ENCODE measurements at regions not wholly inside any gene's neighbourhood (a gene's known extent, or its start where the extent isn't known, plus 50 kb on each side); places are given as distances from the start of the nearest gene placed in this dataset.

DNA sequence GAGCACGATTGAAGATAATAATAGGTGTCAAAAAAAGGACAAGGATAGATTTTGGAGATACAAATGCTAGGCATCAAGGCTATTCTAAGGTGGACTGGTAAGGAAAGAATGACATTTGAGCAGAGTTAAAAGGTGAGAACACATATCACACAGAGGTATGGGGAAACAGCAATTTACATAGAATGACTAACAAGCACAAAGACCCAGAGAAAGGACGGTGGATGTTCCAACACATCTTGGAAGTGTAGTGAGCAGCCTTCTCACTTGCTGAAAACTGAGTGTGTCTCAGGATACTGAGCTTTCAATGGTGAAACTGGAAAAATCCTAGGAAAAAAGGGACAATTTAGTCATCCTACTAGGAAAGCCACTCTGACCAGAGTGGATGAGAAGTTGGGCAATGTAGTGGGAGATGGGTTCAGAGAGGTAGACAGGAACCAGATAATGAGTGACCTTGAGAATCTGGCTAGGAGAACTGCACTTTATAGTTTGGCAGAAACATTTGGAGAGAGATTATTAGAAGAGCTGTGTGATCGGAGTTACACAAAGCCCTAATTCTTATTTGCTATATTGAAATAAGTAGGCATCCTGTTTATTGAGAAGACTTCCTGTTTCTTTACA is 706.0 kb downstream of the KCNA4 start:
- FAIRE-seq (no peak), DNase-seq (ENCODE audit: insufficient read length, low spot score) (no peak)

DNA sequence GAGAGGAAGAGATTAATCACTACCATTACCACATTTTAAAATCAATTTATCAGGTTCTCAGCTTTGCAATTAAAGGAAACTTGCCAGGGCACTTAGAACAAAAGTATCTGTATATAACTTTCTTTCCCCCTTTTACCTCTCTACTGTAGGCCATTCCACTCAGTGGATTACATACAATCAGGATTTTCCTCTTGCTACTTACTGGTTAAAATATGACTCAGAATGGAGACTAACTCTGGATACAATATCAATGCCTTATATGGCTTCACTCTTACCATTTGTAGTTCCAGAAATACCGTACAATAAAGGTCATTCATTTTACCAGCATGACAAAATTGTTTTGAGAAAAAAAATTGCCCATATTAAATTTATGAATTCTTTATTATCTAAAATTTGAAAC is 706.8 kb downstream of the KCNA4 start:
- FAIRE-seq (no peak), DNase-seq (ENCODE audit: insufficient read length, low spot score) (no peak)
- no peak for TF ChIP-seq POU2F2 (IDR thresholded peaks at IDR 0.05; ENCODE audit: low read depth, low read length)
- TF ChIP-seq POLR2AphosphoS5 (IDR thresholded peaks at IDR 0.05; ENCODE audit: low read depth, low read length): no peak
- no peak for TF ChIP-seq PAX5 (IDR thresholded peaks at IDR 0.05; ENCODE audit: insufficient read depth, low read length, severe bottlenecking)
- no peak for TF ChIP-seq TAF1 (IDR thresholded peaks at IDR 0.05; ENCODE audit: low read depth, low read length)
- no peak for TF ChIP-seq SPI1 (IDR thresholded peaks at IDR 0.05; ENCODE audit: low read depth, low read length)
- TF ChIP-seq POLR2A (IDR thresholded peaks at IDR 0.05; ENCODE audit: low read depth, low read length): no peak

More for the DNA sequence above, 706.0 kb downstream of the KCNA4 start:
- TF ChIP-seq TAF1 (IDR thresholded peaks at IDR 0.05; ENCODE audit: low read depth, low read length): no peak
- TF ChIP-seq SPI1 (IDR thresholded peaks at IDR 0.05; ENCODE audit: low read depth, low read length): no peak
- no peak for TF ChIP-seq POLR2A (IDR thresholded peaks at IDR 0.05; ENCODE audit: low read depth, low read length)
- TF ChIP-seq POU2F2 (IDR thresholded peaks at IDR 0.05; ENCODE audit: low read depth, low read length): no peak
- no peak for TF ChIP-seq PAX5 (IDR thresholded peaks at IDR 0.05; ENCODE audit: insufficient read depth, low read length, severe bottlenecking)
- no peak for TF ChIP-seq POLR2AphosphoS5 (IDR thresholded peaks at IDR 0.05; ENCODE audit: low read depth, low read length)

DNA sequence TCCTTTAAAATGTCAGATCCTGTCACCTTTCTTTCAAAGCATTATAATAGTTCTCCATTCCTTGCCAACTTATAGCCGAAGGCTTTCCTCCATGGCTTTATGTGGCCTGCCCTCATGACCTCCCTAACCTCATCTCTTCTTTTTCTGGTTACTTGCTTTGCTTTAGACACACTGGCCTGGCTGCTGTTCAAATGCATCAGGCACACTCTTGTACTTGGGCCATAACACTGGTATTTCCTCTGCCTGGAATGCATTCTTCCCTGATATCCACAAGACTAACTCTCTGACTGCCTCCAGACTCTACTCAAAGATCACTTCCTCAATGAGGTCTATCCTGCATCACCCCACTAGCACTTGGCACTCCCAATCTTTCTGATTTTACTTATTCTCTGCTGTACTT is 710.3 kb downstream of the KCNA4 start:
- TF ChIP-seq POLR2AphosphoS5 (IDR thresholded peaks at IDR 0.05; ENCODE audit: low read depth, low read length) (no peak), TAF1 (IDR thresholded peaks at IDR 0.05; ENCODE audit: low read depth, low read length) (no peak), POLR2A (IDR thresholded peaks at IDR 0.05; ENCODE audit: low read depth, low read length) (no peak), POU2F2 (IDR thresholded peaks at IDR 0.05; ENCODE audit: low read depth, low read length) (no peak), SPI1 (IDR thresholded peaks at IDR 0.05; ENCODE audit: low read depth, low read length) (no peak), PAX5 (IDR thresholded peaks at IDR 0.05; ENCODE audit: insufficient read depth, low read length, severe bottlenecking) (no peak)
- DNase-seq (ENCODE audit: insufficient read length, low spot score) (no peak), FAIRE-seq (no peak)

DNA sequence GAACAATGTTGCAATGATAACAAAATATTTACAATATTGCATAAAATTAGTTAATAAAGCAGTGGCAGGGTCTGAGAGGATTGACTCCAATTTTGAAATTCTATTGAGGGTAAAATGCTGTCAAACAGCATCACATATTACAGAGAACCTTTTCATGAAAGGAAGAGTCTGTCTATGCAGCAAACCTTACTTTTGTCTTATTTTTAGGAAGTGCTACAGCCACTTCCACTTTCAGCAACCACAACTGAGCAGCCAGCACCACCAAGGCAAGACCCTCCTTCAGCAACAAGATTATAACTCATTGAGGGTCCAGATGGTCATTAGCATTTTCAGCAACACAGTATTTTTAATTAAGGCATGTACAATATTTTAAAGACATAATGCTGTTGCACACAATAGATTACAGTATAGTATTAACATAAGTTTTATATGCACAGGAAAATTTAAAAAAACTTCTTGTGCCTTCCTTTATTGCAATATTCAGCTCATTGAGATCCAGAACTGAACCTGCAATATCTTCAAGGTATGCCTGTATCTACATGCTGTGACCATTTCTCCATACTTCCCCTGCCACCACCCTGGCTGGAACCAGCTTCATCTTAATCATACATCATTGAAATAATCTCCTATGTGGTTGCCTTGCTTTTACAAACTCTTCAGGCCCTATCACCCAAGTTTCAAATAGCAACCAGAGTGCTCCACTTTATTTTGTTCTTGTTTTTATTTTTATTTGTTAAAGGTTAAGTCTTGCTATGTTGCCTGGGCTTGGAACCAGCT is 711.2 kb downstream of the KCNA4 start:
- TF ChIP-seq TAF1 (IDR thresholded peaks at IDR 0.05; ENCODE audit: low read depth, low read length) (no peak), POU2F2 (IDR thresholded peaks at IDR 0.05; ENCODE audit: low read depth, low read length) (no peak), PAX5 (IDR thresholded peaks at IDR 0.05; ENCODE audit: insufficient read depth, low read length, severe bottlenecking) (no peak), SPI1 (IDR thresholded peaks at IDR 0.05; ENCODE audit: low read depth, low read length) (no peak), POLR2AphosphoS5 (IDR thresholded peaks at IDR 0.05; ENCODE audit: low read depth, low read length) (no peak), POLR2A (IDR thresholded peaks at IDR 0.05; ENCODE audit: low read depth, low read length) (no peak)
- no peak for FAIRE-seq
- no peak for DNase-seq (ENCODE audit: insufficient read length, low spot score)

DNA sequence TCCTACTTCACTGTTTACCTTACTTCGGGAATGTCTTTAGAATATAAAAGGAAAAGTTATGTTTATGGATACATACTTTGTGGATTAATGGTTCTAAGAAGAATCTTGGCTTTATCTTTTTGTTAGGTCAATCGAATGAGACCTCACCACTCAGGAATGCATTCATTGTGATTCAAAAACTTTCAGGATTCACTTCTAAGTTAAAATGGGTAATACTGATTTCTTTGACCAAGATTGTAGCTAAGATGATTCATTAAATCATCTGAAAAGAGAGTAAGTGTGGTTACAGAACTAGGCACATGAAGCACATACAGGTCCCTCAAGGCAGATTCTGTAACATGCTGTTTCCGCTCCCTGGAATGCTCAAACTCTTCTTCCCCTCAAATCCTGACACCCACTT is 716.4 kb downstream of the KCNA4 start:
- no peak for TF ChIP-seq POLR2AphosphoS5 (IDR thresholded peaks at IDR 0.05; ENCODE audit: low read depth, low read length)
- TF ChIP-seq PAX5 (IDR thresholded peaks at IDR 0.05; ENCODE audit: insufficient read depth, low read length, severe bottlenecking): no peak
- no peak for TF ChIP-seq POLR2A (IDR thresholded peaks at IDR 0.05; ENCODE audit: low read depth, low read length)
- no peak for TF ChIP-seq TAF1 (IDR thresholded peaks at IDR 0.05; ENCODE audit: low read depth, low read length)
- DNase-seq (ENCODE audit: insufficient read length, low spot score): no peak
- FAIRE-seq: no peak

DNA sequence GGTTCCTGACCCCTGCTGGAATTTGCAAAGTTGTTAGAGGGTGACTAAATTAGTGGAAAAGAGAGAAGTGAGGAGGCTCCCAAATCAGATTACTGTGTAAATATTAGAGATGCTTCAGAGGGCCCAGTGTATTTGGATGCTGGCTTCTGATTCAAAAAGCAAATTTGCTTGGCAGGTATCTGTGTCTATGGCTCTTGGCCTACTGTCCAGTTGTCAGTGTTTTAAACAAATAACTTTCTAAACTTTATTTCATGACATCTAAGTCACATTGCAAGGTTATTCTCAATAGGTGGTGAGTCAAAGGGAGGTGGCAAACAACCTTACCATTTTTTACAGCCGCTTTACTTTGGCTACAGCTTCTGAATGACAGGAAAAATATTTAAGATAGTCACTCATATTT is 720.1 kb downstream of the KCNA4 start:
- no peak for TF ChIP-seq POLR2A (IDR thresholded peaks at IDR 0.05; ENCODE audit: low read depth, low read length)
- no peak for TF ChIP-seq SPI1 (IDR thresholded peaks at IDR 0.05; ENCODE audit: low read depth, low read length)
- no peak for TF ChIP-seq TAF1 (IDR thresholded peaks at IDR 0.05; ENCODE audit: low read depth, low read length)
- no peak for TF ChIP-seq PAX5 (IDR thresholded peaks at IDR 0.05; ENCODE audit: insufficient read depth, low read length, severe bottlenecking)
- TF ChIP-seq POU2F2 (IDR thresholded peaks at IDR 0.05; ENCODE audit: low read depth, low read length): no peak
- TF ChIP-seq POLR2AphosphoS5 (IDR thresholded peaks at IDR 0.05; ENCODE audit: low read depth, low read length): no peak
- no peak for FAIRE-seq
- no peak for DNase-seq (ENCODE audit: insufficient read length, low spot score)

DNA sequence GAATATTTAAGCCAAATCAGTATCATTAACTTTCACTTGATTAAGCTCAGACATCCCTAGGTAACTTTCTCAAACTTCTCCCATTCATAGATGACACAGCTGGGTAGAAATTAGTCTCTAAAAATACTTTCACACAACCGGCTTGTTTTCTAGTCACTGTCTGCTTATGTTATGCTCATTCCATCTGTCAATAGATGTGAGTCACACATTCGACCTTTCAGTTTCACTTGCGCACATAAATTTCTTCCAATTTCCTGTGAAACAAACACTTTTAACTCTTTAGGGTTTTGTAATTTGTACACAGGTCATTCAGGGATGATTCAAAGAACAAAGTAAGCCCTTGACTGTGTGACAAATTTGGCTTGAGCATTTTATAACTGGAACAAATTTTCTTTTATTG is 723.0 kb downstream of the KCNA4 start:
- FAIRE-seq: no peak
- DNase-seq (ENCODE audit: insufficient read length, low spot score): no peak
- TF ChIP-seq TAF1 (IDR thresholded peaks at IDR 0.05; ENCODE audit: low read depth, low read length) (no peak), SPI1 (IDR thresholded peaks at IDR 0.05; ENCODE audit: low read depth, low read length) (no peak), PAX5 (IDR thresholded peaks at IDR 0.05; ENCODE audit: insufficient read depth, low read length, severe bottlenecking) (no peak), POU2F2 (IDR thresholded peaks at IDR 0.05; ENCODE audit: low read depth, low read length) (no peak), POLR2AphosphoS5 (IDR thresholded peaks at IDR 0.05; ENCODE audit: low read depth, low read length) (no peak), POLR2A (IDR thresholded peaks at IDR 0.05; ENCODE audit: low read depth, low read length) (no peak)

DNA sequence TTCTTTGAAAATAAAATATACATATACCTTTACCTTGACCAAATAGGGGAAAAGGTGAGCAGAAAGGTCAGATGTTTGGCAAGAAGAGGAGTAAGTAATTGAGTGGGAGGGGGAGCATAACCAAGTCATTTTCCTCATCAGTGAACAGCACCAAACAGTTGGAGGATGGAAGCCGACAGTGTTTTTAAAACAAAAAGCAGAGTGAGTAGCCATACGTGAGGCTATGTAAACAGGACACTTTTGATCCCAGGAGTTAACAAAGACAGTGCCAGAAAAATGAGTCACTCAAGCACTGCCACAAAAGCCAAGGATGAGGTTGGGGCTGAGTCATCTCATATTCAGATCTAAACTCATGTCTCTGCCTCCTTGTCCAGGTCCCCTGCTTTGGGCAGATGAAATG is 734.7 kb downstream of the KCNA4 start:
- DNase-seq (ENCODE audit: insufficient read length, low spot score) (no peak), FAIRE-seq (no peak)

DNA sequence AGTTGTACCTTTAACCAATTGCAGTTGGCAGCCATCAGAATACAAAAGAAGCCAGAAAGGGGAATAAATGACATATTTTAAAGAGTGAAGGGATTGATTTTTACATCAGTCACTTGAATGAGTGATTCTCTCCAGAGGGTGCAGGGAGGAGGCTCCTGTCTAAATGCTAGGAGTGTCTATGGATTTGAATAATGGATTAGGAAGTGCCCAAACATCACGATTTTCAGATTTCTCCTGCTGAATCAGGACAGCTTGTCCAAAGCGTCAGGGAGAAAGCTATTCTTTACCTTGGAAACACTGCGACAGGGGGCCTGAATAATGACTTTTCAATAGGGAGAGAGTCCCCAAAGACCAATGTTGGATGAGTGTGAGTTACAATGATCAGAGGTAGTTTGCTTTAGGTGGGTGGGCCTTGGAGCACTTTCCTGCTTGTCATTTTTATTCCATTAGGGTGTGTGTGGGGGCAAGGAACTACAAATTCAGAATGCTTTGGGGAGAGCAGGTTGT is 735.5 kb downstream of the KCNA4 start:
- DNase-seq (ENCODE audit: insufficient read length, low spot score) (no peak), FAIRE-seq (no peak)
- TF ChIP-seq POLR2AphosphoS5 (IDR thresholded peaks at IDR 0.05; ENCODE audit: low read depth, low read length) (no peak), POLR2A (IDR thresholded peaks at IDR 0.05; ENCODE audit: low read depth, low read length) (no peak), PAX5 (IDR thresholded peaks at IDR 0.05; ENCODE audit: insufficient read depth, low read length, severe bottlenecking) (no peak)

More for the DNA sequence above, 734.7 kb downstream of the KCNA4 start:
- TF ChIP-seq POU2F2 (IDR thresholded peaks at IDR 0.05; ENCODE audit: low read depth, low read length) (no peak), PAX5 (IDR thresholded peaks at IDR 0.05; ENCODE audit: insufficient read depth, low read length, severe bottlenecking) (no peak), SPI1 (IDR thresholded peaks at IDR 0.05; ENCODE audit: low read depth, low read length) (no peak)
